H1 (cell line): ENCODE measurements at regions not wholly inside any gene's neighbourhood (a gene's known extent, or its start where the extent isn't known, plus 50 kb on each side); places are given as distances from the start of the nearest gene placed in this dataset.

Source experiments
- CTCF ChIA-PET: fragments of 300-600 bp; sonication (Branson Sonifier 250); formaldehyde crosslinking; loops from one replicate; lab custom pipeline; 2021; ENCODE audit not compliant: partially characterized antibody; lab: Charles Lee
- POLR2A ChIA-PET: fragments of 300-600 bp; sonication (Branson Sonifier 250); formaldehyde crosslinking; loops from one replicate; lab custom pipeline; 2021; ENCODE audit warnings: inconsistent platforms; ENCODE audit not compliant: partially characterized antibody; lab: Charles Lee
- DNase-seq, 2 experiments: peaks; one replicate each; pipeline versions ENCODE4 v3.0.0 to v3.0.0-alpha.2; 2010 to 2022; ENCODE audit warnings: low spot score in 2 of 2, low read depth in 1 of 2, mixed read lengths in 1 of 2
- FAIRE-seq: peaks from 2 replicates; lab custom pipeline; 2011; peaks lifted over from hg19 to GRCh38; lab: Jason Lieb, UNC
- H2AFZ ChIP-seq: 2 replicates; pipeline ENCODE4 v1.8.1; 2012; ENCODE audit warnings: low read length, inconsistent platforms
- H2AK5ac ChIP-seq: 2 replicates; pipeline ENCODE4 v1.6.1; 2013; ENCODE audit warnings: low read depth, low read length
- H2BK120ac ChIP-seq: replicated peaks from 2 replicates; pipeline ENCODE3; 2013; ENCODE audit warnings: low read depth, low read length, inconsistent platforms
- H2BK12ac ChIP-seq: 2 replicates; pipeline ENCODE4 v1.6.1; 2013; ENCODE audit warnings: low read depth, low read length
- H2BK15ac ChIP-seq: 2 replicates; pipeline ENCODE4 v1.6.1; 2013; ENCODE audit warnings: low read length
- H2BK20ac ChIP-seq: 2 replicates; pipeline ENCODE4 v1.6.1; 2013; ENCODE audit warnings: low read length
- H2BK5ac ChIP-seq: 2 replicates; pipeline ENCODE4 v1.6.1; 2013; ENCODE audit warnings: low read depth, low read length
- H3K14ac ChIP-seq: 2 replicates; pipeline ENCODE4 v1.6.1; 2013; ENCODE audit warnings: inconsistent platforms; ENCODE audit not compliant: insufficient read length
- H3K18ac ChIP-seq: 2 replicates; pipeline ENCODE4 v1.6.1; 2013; ENCODE audit warnings: low read length; ENCODE audit errors: extremely low read depth
- H3K23ac ChIP-seq: 2 replicates; pipeline ENCODE4 v1.6.1; 2013; ENCODE audit warnings: inconsistent platforms; ENCODE audit not compliant: insufficient read length
- H3K23me2 ChIP-seq: 2 replicates; pipeline ENCODE4 v1.6.1; 2013; ENCODE audit warnings: low read depth, low read length
- H3K27ac ChIP-seq: 2 replicates; pipeline ENCODE4 v1.6.1; 2011; ENCODE audit warnings: low read depth, low read length, inconsistent platforms
- H3K27me3 ChIP-seq, 4 experiments: replicated peaks in 1 of 4; 1 replicate in 1 of 4; 2 replicates in 3 of 4; pipeline versions ENCODE4 v1.6.1 to v1.8.1; 2011 to 2013; ENCODE audit warnings: low read length in 3 of 4, mild to moderate bottlenecking in 3 of 4, inconsistent platforms in 2 of 4, mixed read lengths in 2 of 4, moderate library complexity in 1 of 4; ENCODE audit not compliant: control insufficient read depth in 3 of 4, insufficient read depth in 3 of 4; ENCODE audit errors: extremely low read depth in 1 of 4
- H3K36me3 ChIP-seq, 4 experiments: 2 replicates each; pipeline versions ENCODE4 v1.6.1 to v1.8.1; 2011 to 2013; ENCODE audit warnings: mild to moderate bottlenecking in 4 of 4, low read length in 3 of 4, moderate library complexity in 2 of 4, control low read depth in 1 of 4, inconsistent platforms in 1 of 4; ENCODE audit not compliant: insufficient read depth in 4 of 4, control insufficient read depth in 2 of 4
- H3K4ac ChIP-seq: replicated peaks from 2 replicates; pipeline ENCODE3; 2013; ENCODE audit warnings: low read length, low read depth, mixed read lengths, inconsistent platforms; ENCODE audit not compliant: insufficient read length
- H3K4me1 ChIP-seq, 4 experiments: replicated peaks in 1 of 4; 1 replicate in 1 of 4; 2 replicates in 3 of 4; pipeline versions ENCODE4 v1.6.1 to v1.8.1; 2011 to 2013; ENCODE audit warnings: low read length in 3 of 4, inconsistent platforms in 2 of 4, mixed read lengths in 1 of 4; ENCODE audit not compliant: insufficient read depth in 4 of 4, control insufficient read depth in 3 of 4
- H3K4me2 ChIP-seq, 2 experiments: 2 replicates each; pipeline versions ENCODE4 v1.6.1 to v1.8.1; 2011 to 2013; ENCODE audit warnings: low read depth in 2 of 2, low read length in 2 of 2, control low read depth in 1 of 2, inconsistent platforms in 1 of 2, mild to moderate bottlenecking in 1 of 2; ENCODE audit not compliant: insufficient read depth in 1 of 2
- H3K4me3 ChIP-seq, 4 experiments: fragments of 200-600, 300-600 bp in 1 of 4; sonication (generic), shearing (Covaris generic), sonication (Bioruptor Twin) in 1 of 4; 2 replicates each; pipeline versions ENCODE4 v1.5.1 to v1.8.1; 2011 to 2016; ENCODE audit warnings: low read length in 4 of 4, low read depth in 3 of 4, control low read depth in 2 of 4, inconsistent platforms in 2 of 4, mild to moderate bottlenecking in 2 of 4, mixed read lengths in 1 of 4, moderate library complexity in 1 of 4; ENCODE audit not compliant: insufficient read depth in 2 of 4; ENCODE audit errors: extremely low read depth in 1 of 4
- H3K56ac ChIP-seq: replicated peaks from 2 replicates; pipeline ENCODE3; 2013; ENCODE audit warnings: low read depth, mild to moderate bottlenecking, mixed read lengths, low read length, inconsistent platforms; ENCODE audit not compliant: insufficient read length
- H3K79me1 ChIP-seq: 2 replicates; pipeline ENCODE4 v1.6.1; 2013; ENCODE audit warnings: low read depth, low read length, control low read depth
- H3K79me2 ChIP-seq, 2 experiments: 2 replicates each; pipeline versions ENCODE4 v1.6.1 to v1.8.1; 2012 to 2013; ENCODE audit warnings: low read length in 2 of 2, mild to moderate bottlenecking in 2 of 2, inconsistent platforms in 1 of 2; ENCODE audit not compliant: insufficient read depth in 2 of 2, control insufficient read depth in 1 of 2
- H3K9ac ChIP-seq, 4 experiments: replicated peaks in 1 of 4; 1 replicate in 1 of 4; 2 replicates in 3 of 4; pipeline versions ENCODE4 v1.6.1 to v1.8.1; 2011 to 2013; ENCODE audit warnings: low read depth in 3 of 4, low read length in 3 of 4, control low read depth in 2 of 4, mild to moderate bottlenecking in 2 of 4, moderate library complexity in 2 of 4, inconsistent platforms in 1 of 4; ENCODE audit errors: extremely low read depth in 1 of 4
- H3K9me3 ChIP-seq, 2 experiments: 2 replicates each; pipeline versions ENCODE4 v1.6.1 to v1.8.1; 2012 to 2013; ENCODE audit warnings: mild to moderate bottlenecking in 2 of 2, moderate library complexity in 2 of 2, control low read depth in 1 of 2, inconsistent platforms in 1 of 2, low read depth in 1 of 2, low read length in 1 of 2, mixed read lengths in 1 of 2; ENCODE audit not compliant: insufficient read depth in 2 of 2
- H4K20me1 ChIP-seq, 2 experiments: replicated peaks in 1 of 2; 2 replicates each; pipeline versions ENCODE3 to v1.8.1; 2011 to 2013; ENCODE audit warnings: inconsistent platforms in 2 of 2, low read length in 2 of 2, mild to moderate bottlenecking in 1 of 2; ENCODE audit not compliant: insufficient read depth in 2 of 2, control insufficient read depth in 1 of 2
- H4K5ac ChIP-seq: 2 replicates; pipeline ENCODE4 v1.6.1; 2013; ENCODE audit warnings: low read length, low read depth, mixed read lengths, inconsistent platforms; ENCODE audit not compliant: insufficient read length
- H4K8ac ChIP-seq: 2 replicates; pipeline ENCODE4 v1.8.0; 2013; ENCODE audit warnings: mild to moderate bottlenecking, moderate library complexity, low read length, inconsistent platforms; ENCODE audit not compliant: insufficient read depth; ENCODE audit errors: extremely low read depth
- H4K91ac ChIP-seq: replicated peaks from 2 replicates; pipeline ENCODE3; 2013; ENCODE audit warnings: low read length, mixed read lengths, inconsistent platforms; ENCODE audit not compliant: insufficient read length
- CREB1 ChIP-seq: IDR thresholded peaks from 2 replicates; pipeline ENCODE4 v1.6.1; 2012; ENCODE audit warnings: inconsistent platforms
- EZH2 ChIP-seq: fragments of 200-600 bp; sonication (generic); IDR thresholded peaks from 2 replicates; pipeline ENCODE4 v1.7.1; 2012; ENCODE audit warnings: low read depth, mild to moderate bottlenecking, moderate library complexity, low read length, inconsistent platforms; ENCODE audit not compliant: severe bottlenecking
- NRF1 ChIP-seq: IDR thresholded peaks from 2 replicates; pipeline ENCODE4 v1.6.1; 2011; ENCODE audit warnings: mild to moderate bottlenecking, low read depth, low read length, improper control_type of control experiment
- SIN3A ChIP-seq, 2 experiments: IDR thresholded peaks in 1 of 2; conservative IDR thresholded peaks in 1 of 2; 2 replicates each; pipeline ENCODE4 v1.6.1; 2011 to 2012; ENCODE audit warnings: low read length in 2 of 2, improper control_type of control experiment in 1 of 2, low read depth in 1 of 2, mild to moderate bottlenecking in 1 of 2
- SP2 ChIP-seq: IDR thresholded peaks from 2 replicates; pipeline ENCODE4 v1.6.1; 2012; ENCODE audit warnings: mild to moderate bottlenecking, low read length, inconsistent platforms
- SP4 ChIP-seq: IDR thresholded peaks from 2 replicates; pipeline ENCODE4 v1.6.1; 2012; ENCODE audit warnings: low read length, inconsistent platforms
- SUZ12 ChIP-seq: fragments of 200-600 bp; sonication (generic); IDR thresholded peaks from 2 replicates; pipeline ENCODE4 v1.6.1; 2012; ENCODE audit warnings: mild to moderate bottlenecking, inconsistent platforms, low read length, moderate library complexity, mixed read lengths
- TEAD4 ChIP-seq: IDR thresholded peaks from 2 replicates; pipeline ENCODE4 v1.6.1; 2012; ENCODE audit warnings: low read depth, low read length, inconsistent platforms, mixed read lengths
- WGBS, 2 experiments: shearing (Covaris generic) in 1 of 2; methylation state at CpG; one replicate each; pipeline versions ENCODE4 v1.1.6 to v1.1.7; 2013 to 2015; ENCODE audit warnings: low lambda C conversion rate in 2 of 2, mixed read lengths in 2 of 2, inconsistent platforms in 1 of 2, low coverage in 1 of 2, missing lambda C conversion rate in 1 of 2; ENCODE audit not compliant: insufficient replicate concordance in 2 of 2, insufficient coverage in 1 of 2, insufficient read length in 1 of 2; ENCODE audit errors: extremely low coverage in 1 of 2, missing lambda C conversion rate in 1 of 2; 5-methylcytosine and 5-hydroxymethylcytosine counted together
- TF ChIP-seq, protein P1 (sequence below), 3 experiments: IDR thresholded peaks; 1 replicate in 2 of 3; 2 replicates in 1 of 3; pipeline versions ENCODE4 v1.5.1 to v1.6.1; 2011; ENCODE audit warnings: low read length in 3 of 3, mild to moderate bottlenecking in 3 of 3, inconsistent platforms in 2 of 3, low read depth in 1 of 3, moderate library complexity in 1 of 3; ENCODE audit not compliant: insufficient read depth in 1 of 3; ENCODE audit errors: control extremely low read depth in 1 of 3

- peak overlapping the region; percentile 19; the same call in 1 of the 2 replicates for H3K18ac ChIP-seq
- no peak overlapping the region for H2BK15ac ChIP-seq
- TF ChIP-seq TEAD4 (no peak), CREB1 (no peak), SP4 (no peak), NRF1 (no peak), EZH2 (no peak), SIN3A (conservative IDR thresholded peaks at IDR 0.05 in 1 of 2, IDR thresholded peaks at IDR 0.05 in 1 of 2; ENCODE audit: low read depth in 1 of 2, low read length in 2 of 2) (no peak), SUZ12 (no peak), SP2 (no peak)
- TF ChIP-seq, protein P1, sequence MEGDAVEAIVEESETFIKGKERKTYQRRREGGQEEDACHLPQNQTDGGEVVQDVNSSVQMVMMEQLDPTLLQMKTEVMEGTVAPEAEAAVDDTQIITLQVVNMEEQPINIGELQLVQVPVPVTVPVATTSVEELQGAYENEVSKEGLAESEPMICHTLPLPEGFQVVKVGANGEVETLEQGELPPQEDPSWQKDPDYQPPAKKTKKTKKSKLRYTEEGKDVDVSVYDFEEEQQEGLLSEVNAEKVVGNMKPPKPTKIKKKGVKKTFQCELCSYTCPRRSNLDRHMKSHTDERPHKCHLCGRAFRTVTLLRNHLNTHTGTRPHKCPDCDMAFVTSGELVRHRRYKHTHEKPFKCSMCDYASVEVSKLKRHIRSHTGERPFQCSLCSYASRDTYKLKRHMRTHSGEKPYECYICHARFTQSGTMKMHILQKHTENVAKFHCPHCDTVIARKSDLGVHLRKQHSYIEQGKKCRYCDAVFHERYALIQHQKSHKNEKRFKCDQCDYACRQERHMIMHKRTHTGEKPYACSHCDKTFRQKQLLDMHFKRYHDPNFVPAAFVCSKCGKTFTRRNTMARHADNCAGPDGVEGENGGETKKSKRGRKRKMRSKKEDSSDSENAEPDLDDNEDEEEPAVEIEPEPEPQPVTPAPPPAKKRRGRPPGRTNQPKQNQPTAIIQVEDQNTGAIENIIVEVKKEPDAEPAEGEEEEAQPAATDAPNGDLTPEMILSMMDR (IDR thresholded peaks at IDR 0.05; ENCODE audit: control extremely low read depth in 1 of 3, insufficient read depth in 1 of 3, low read depth in 1 of 3, low read length in 3 of 3) = no peak
- no peak overlapping the region for H4K91ac ChIP-seq
- H3K4ac ChIP-seq = no peak overlapping the region
- no peaks in the 10 kb centered on the region for H3K23me2 ChIP-seq
- H3K79me1 ChIP-seq = no peaks in the 10 kb centered on the region
- no peaks in the 10 kb centered on the region for H4K20me1 ChIP-seq
- no peak overlapping the region for H4K5ac ChIP-seq
- H2BK120ac ChIP-seq = peak overlapping the region; percentile 47
- no peaks in the 10 kb centered on the region for H3K9me3 ChIP-seq
- FAIRE-seq (no peak), DNase-seq (no peak)
- no peak overlapping the region for H3K4me3 ChIP-seq
- no peak overlapping the region for H4K8ac ChIP-seq
- H3K36me3 ChIP-seq = no peaks in the 10 kb centered on the region
- no peak overlapping the region for H3K4me2 ChIP-seq
- peaks cover 2 to 36% (median 33%) of the 10 kb centered on the region in 4 experiments for H3K4me1 ChIP-seq
- no peak overlapping the region for H3K56ac ChIP-seq
- H2AFZ ChIP-seq = no peak overlapping the region
- POLR2A ChIA-PET = no interaction called here
- no peak overlapping the region for H3K14ac ChIP-seq
- H2BK12ac ChIP-seq = no peak overlapping the region
- peak overlapping the region; percentile 13; the same call in 1 of the 2 replicates for H2BK20ac ChIP-seq
- peak overlapping the region; percentile 94; the same call in 1 of the 2 replicates for H2BK5ac ChIP-seq
- WGBS, 2 experiments = 100% methylated on average over 1 of the region's 1 CpG; no CpG with 5 or more reads in 1 of the 2 experiments
- H2AK5ac ChIP-seq = no peak overlapping the region
- no peak overlapping the region for H3K27ac ChIP-seq
- CTCF ChIA-PET = interaction anchor here (0.6 to 1.2 kb wide), 5 partner anchors 43 to 641 kb away, joined by 3 to 7 read pairs (median 4); no protein-coding TSS in a partner anchor
- H3K79me2 ChIP-seq = no peaks in the 10 kb centered on the region
- H3K27me3 ChIP-seq = peaks cover 0 to 3% (median 0%) of the 10 kb centered on the region in 4 experiments; a peak in 1 of 7 replicates
- H3K23ac ChIP-seq = no peak overlapping the region
- H3K9ac ChIP-seq = no peak overlapping the region
These were observed 131.8 kb downstream of the TBX5 start for GRCh38 chr12:114274131-114274530.
